PC-9 (cell line): ENCODE measurements at regions not wholly inside any gene's neighbourhood (a gene's known extent, or its start where the extent isn't known, plus 50 kb on each side); places are given as distances from the start of the nearest gene placed in this dataset.
"Not testable (repeated sequence)": the region's sequence is repeated elsewhere in the genome, so short reads cannot be mapped to it uniquely, and the experiment has no call there.

Experiments
- BruUV-seq: library from RNA; stranded (reverse); fragments of 400-500 nt; replicated peaks from 2 replicates; lab custom pipeline; 2021; lab: Mats Ljungman, UMichigan
- CTCF ChIA-PET: fragments of 300-600 bp; sonication (Branson Sonifier 250); formaldehyde crosslinking; loops from one replicate; lab custom pipeline; 2022; ENCODE audit warnings: antibody characterized with exemption; lab: Charles Lee
- POLR2A ChIA-PET: fragments of 300-600 bp; sonication (Branson Sonifier 250); formaldehyde crosslinking; loops from one replicate; lab custom pipeline; 2022; ENCODE audit warnings: antibody characterized with exemption; ENCODE audit not compliant: unreplicated experiment; lab: Charles Lee
- DNase-seq, 2 experiments: peaks; one replicate each; pipeline versions ENCODE4 v3.0.0 to v3.0.0-alpha.2; 2015 to 2022; ENCODE audit warnings: mixed read lengths in 1 of 2
- H2AFZ ChIP-seq: fragments of 200-600 bp; sonication (generic); 2 replicates; pipeline ENCODE4 v1.8.1; 2017; ENCODE audit warnings: antibody characterized with exemption
- H3F3A ChIP-seq: fragments of 200-600 bp; sonication (generic); 2 replicates; pipeline ENCODE4 v1.8.1; 2017; ENCODE audit warnings: antibody characterized with exemption, mild to moderate bottlenecking, low read depth; ENCODE audit not compliant: insufficient read depth
- H3K27ac ChIP-seq: fragments of 200-600 bp; sonication (generic); 2 replicates; pipeline ENCODE4 v1.6.1; 2016; ENCODE audit warnings: mixed run types
- H3K27me3 ChIP-seq: fragments of 200-600 bp; sonication (generic); 2 replicates; pipeline ENCODE4 v1.6.1; 2016; ENCODE audit warnings: low read depth, mixed run types; ENCODE audit not compliant: insufficient read depth
- H3K36me3 ChIP-seq: fragments of 200-600 bp; sonication (generic); 2 replicates; pipeline ENCODE4 v1.6.1; 2016; ENCODE audit warnings: low read depth, mixed run types
- H3K4me1 ChIP-seq: fragments of 200-600 bp; sonication (generic); replicated peaks from 2 replicates; pipeline ENCODE4 v1.6.1; 2016; ENCODE audit warnings: mixed run types; ENCODE audit not compliant: insufficient read depth
- H3K4me2 ChIP-seq: fragments of 200-600 bp; sonication (generic); 2 replicates; pipeline ENCODE4 v1.6.1; 2017; ENCODE audit warnings: mixed run types
- H3K4me3 ChIP-seq: fragments of 200-600 bp; sonication (generic); 2 replicates; pipeline ENCODE4 v1.6.1; 2016; ENCODE audit warnings: mixed run types
- H3K79me2 ChIP-seq: fragments of 200-600 bp; sonication (generic); 2 replicates; pipeline ENCODE4 v1.6.1; 2017; ENCODE audit warnings: low read depth, mixed run types
- H3K9me2 ChIP-seq: fragments of 200-600 bp; sonication (generic); 2 replicates; pipeline ENCODE4 v1.8.1; 2017; ENCODE audit warnings: mild to moderate bottlenecking; ENCODE audit not compliant: insufficient read depth
- H3K9me3 ChIP-seq: fragments of 200-600 bp; sonication (generic); 2 replicates; pipeline ENCODE4 v1.8.1; 2016; ENCODE audit warnings: low read depth; ENCODE audit not compliant: insufficient read depth
- H4K20me1 ChIP-seq: fragments of 200-600 bp; sonication (generic); 2 replicates; pipeline ENCODE4 v1.8.1; 2017; ENCODE audit not compliant: insufficient read depth
- EZH2 ChIP-seq: fragments of 200-600 bp; sonication (generic); IDR thresholded peaks from 2 replicates; pipeline ENCODE4 v1.8.0; 2017; ENCODE audit warnings: antibody characterized with exemption, low read depth
- intact Hi-C: fragments of 100-400 bp; cut with micrococcal nuclease; formaldehyde crosslinking; loops from one replicate; pipeline ENCODE4 v1.10.0; 2022; ENCODE audit not compliant: unreplicated experiment
- TF ChIP-seq, protein P1 (sequence below): fragments of 200-600 bp; sonication (generic); conservative IDR thresholded peaks from 2 replicates; pipeline ENCODE4 v1.6.1; 2017; ENCODE audit warnings: mixed run types, antibody characterized with exemption, mild to moderate bottlenecking, moderate library complexity

DNA sequence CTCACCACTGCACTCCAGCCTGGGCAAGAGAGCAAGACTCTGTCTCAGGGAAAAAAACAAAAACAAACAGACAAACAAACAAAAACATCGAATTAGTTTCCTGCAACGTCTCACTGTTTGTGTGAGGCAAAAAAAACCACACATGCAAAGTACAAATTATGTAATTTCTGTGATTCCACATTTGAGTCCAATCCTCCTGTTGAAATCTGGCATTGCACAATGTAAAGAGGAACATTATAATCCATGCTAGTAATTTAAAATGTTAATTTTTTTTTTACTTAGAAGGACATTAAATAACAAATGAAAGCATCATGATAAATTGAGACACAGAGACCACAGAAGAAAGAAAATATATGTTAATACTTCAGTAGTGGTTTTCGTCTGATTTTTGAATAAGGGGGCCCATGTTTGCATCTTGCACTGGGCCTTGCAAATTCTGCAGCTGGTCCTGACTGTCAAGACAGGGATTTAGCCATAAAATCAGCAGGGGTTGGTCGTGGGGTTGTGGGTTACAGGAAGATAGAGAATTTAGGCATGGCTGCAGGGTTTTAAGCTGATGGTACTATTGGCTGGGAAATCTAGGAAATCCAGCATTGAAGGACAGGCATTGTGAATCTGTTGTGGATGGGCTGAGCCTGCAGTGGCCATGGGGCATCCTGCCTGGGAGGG, 102.6 kb upstream of the ALDH3B2 start:
- Histone ChIP-seq H3K4me1 (no peaks in the 10 kb centered on the region), H4K20me1 (no peaks in the 10 kb centered on the region), H3K36me3 (no peaks in the 10 kb centered on the region), H3K27ac (no peak overlapping the region), H3K4me2 (no peak overlapping the region), H3K9me3 (no peaks in the 10 kb centered on the region), H3K79me2 (no peaks in the 10 kb centered on the region), H3K27me3 (peaks cover 26% of the 10 kb centered on the region), H3K4me3 (no peak overlapping the region), H2AFZ (no peak overlapping the region), H3K9me2 (no peaks in the 10 kb centered on the region), H3F3A (no peaks in the 10 kb centered on the region)
- intact Hi-C loops: no loop called here
- no peak for DNase-seq
- no TSS peak for BruUV-seq
- no peak for TF ChIP-seq EZH2
- TF ChIP-seq, protein P1, sequence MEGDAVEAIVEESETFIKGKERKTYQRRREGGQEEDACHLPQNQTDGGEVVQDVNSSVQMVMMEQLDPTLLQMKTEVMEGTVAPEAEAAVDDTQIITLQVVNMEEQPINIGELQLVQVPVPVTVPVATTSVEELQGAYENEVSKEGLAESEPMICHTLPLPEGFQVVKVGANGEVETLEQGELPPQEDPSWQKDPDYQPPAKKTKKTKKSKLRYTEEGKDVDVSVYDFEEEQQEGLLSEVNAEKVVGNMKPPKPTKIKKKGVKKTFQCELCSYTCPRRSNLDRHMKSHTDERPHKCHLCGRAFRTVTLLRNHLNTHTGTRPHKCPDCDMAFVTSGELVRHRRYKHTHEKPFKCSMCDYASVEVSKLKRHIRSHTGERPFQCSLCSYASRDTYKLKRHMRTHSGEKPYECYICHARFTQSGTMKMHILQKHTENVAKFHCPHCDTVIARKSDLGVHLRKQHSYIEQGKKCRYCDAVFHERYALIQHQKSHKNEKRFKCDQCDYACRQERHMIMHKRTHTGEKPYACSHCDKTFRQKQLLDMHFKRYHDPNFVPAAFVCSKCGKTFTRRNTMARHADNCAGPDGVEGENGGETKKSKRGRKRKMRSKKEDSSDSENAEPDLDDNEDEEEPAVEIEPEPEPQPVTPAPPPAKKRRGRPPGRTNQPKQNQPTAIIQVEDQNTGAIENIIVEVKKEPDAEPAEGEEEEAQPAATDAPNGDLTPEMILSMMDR: no peak
- ChIA-PET CTCF (no interaction called here), POLR2A (no interaction called here)

DNA sequence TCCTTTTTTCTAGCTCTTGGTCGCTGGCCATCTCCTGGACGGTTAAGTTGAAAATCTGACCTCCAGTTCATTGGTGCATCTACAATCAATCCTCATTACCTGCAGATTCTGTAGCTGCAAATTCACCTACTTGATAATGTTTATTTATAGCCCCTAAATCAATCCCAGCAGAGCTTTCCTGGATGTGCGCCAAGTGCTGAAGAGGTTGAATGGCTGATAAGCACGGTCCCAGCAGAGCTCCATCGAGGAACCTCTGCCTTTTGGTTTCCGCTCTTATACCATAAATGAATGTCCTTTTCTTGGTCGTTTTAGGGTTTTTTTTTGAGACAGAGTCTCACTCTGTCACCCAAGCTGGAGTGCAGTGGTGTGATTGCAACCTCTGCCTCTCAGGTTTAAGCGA, 99.8 kb upstream of the ALDH3B2 start:
- peaks cover 26% of the 10 kb centered on the region for H3K27me3 ChIP-seq
- intact Hi-C loops, H3K79me2 ChIP-seq, POLR2A ChIA-PET, H3K9me2 ChIP-seq, H4K20me1 ChIP-seq, H3K4me1 ChIP-seq, DNase-seq, H3K4me2 ChIP-seq, H2AFZ ChIP-seq, H3K4me3 ChIP-seq, H3F3A ChIP-seq, H3K9me3 ChIP-seq, H3K27ac ChIP-seq, BruUV-seq, H3K36me3 ChIP-seq, CTCF ChIA-PET: not testable (repeated sequence)

GRCh38 chr11:67768001-67768730, 93.7 kb upstream of the ALDH3B2 start:
- H2AFZ ChIP-seq, POLR2A ChIA-PET, H3F3A ChIP-seq, BruUV-seq, intact Hi-C loops, H3K4me1 ChIP-seq, H3K9me3 ChIP-seq, H3K27me3 ChIP-seq, CTCF ChIA-PET, H3K36me3 ChIP-seq, H3K27ac ChIP-seq, H3K4me3 ChIP-seq, H3K4me2 ChIP-seq, DNase-seq, H3K9me2 ChIP-seq, H3K79me2 ChIP-seq, H4K20me1 ChIP-seq: not testable (repeated sequence)

DNA sequence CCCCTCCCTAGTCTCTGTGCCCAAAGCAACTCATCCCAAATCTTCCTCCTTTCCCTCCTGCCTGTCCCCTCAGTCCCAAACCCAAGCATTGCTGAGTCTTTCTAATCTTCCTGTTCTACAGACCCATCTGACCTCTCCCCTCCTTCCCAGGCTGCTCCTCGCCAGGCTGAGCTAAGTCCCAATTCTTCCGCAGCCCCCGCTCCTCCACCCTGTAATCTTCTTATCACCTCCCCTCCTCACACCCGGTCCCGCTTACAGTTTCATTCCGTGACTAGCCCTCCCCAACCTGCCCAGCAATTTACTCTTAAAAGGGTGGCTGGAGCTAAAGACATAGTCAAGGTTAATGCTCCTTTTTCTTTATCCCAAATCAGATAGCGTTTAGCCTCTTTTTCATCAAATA, 86.8 kb upstream of the ALDH3B2 start:
- H3F3A ChIP-seq, H2AFZ ChIP-seq, intact Hi-C loops, H3K9me2 ChIP-seq, DNase-seq, BruUV-seq, H3K27ac ChIP-seq, H3K4me2 ChIP-seq, H3K27me3 ChIP-seq, H3K36me3 ChIP-seq, CTCF ChIA-PET, H3K4me1 ChIP-seq, H3K9me3 ChIP-seq, H3K4me3 ChIP-seq, POLR2A ChIA-PET, H3K79me2 ChIP-seq, H4K20me1 ChIP-seq: not testable (repeated sequence)

DNA sequence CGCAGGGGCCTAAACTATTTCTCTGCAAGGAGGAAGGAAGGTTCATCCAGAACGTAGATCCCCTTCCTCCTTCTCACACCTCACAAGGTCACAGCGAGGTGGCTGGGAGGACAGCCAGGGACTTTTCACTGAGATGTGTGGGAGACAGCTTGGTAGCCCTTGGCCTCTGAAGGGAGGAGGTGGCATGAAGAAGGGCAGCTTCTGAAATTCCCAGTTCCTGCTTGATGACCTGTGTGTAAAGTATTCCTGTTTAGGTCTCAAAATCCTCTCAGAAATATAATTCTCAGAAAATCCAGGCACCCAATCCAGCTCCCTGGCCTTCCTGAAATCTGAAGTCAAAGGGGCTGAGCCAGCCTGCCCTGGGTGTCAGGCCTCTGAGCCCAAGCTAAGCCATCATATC, 84.9 kb upstream of the ALDH3B2 start:
- intact Hi-C loops, POLR2A ChIA-PET: not testable (repeated sequence)

GRCh38 chr11:67758467-67758866, 84.0 kb upstream of the ALDH3B2 start:
- H3K4me3 ChIP-seq, H3K27me3 ChIP-seq, BruUV-seq, H3K79me2 ChIP-seq, DNase-seq, H3F3A ChIP-seq, H4K20me1 ChIP-seq, CTCF ChIA-PET, H2AFZ ChIP-seq, H3K36me3 ChIP-seq, H3K9me3 ChIP-seq, POLR2A ChIA-PET, H3K27ac ChIP-seq, H3K9me2 ChIP-seq, H3K4me1 ChIP-seq, intact Hi-C loops, H3K4me2 ChIP-seq: not testable (repeated sequence)

More for the DNA sequence above, 84.9 kb upstream of the ALDH3B2 start:
- BruUV-seq, H2AFZ ChIP-seq, H3F3A ChIP-seq, H4K20me1 ChIP-seq, H3K36me3 ChIP-seq, DNase-seq, H3K9me2 ChIP-seq, H3K4me2 ChIP-seq, H3K4me3 ChIP-seq, H3K79me2 ChIP-seq, H3K27ac ChIP-seq, H3K4me1 ChIP-seq, CTCF ChIA-PET, H3K27me3 ChIP-seq, H3K9me3 ChIP-seq: not testable (repeated sequence)
